OCI-LY1 (cell line): ENCODE measurements at regions not wholly inside any gene's neighbourhood (a gene's known extent, or its start where the extent isn't known, plus 50 kb on each side); places are given as distances from the start of the nearest gene placed in this dataset.

Experiments used
- H2AFZ ChIP-seq: fragments of 200-600 bp; sonication (generic), shearing (Covaris generic); 2 replicates; pipeline ENCODE4 v1.6.0; 2014; ENCODE audit warnings: antibody characterized with exemption, mild to moderate bottlenecking, low read length
- H3F3A ChIP-seq: fragments of 200-600 bp; sonication (generic), shearing (Covaris generic); 2 replicates; pipeline ENCODE4 v1.6.0; 2014; ENCODE audit warnings: mild to moderate bottlenecking, antibody characterized with exemption, low read length, moderate library complexity; ENCODE audit not compliant: insufficient read depth
- H3K27ac ChIP-seq: fragments of 200-600 bp; sonication (generic); 2 replicates; pipeline ENCODE4 v1.5.1; 2014; ENCODE audit warnings: low read length, mixed run types, mild to moderate bottlenecking, low read depth; ENCODE audit not compliant: poor library complexity, severe bottlenecking
- H3K27me3 ChIP-seq: fragments of 200-600 bp; sonication (generic); 2 replicates; pipeline ENCODE4 v1.6.0; 2014; ENCODE audit warnings: antibody characterized with exemption, mild to moderate bottlenecking, low read length, moderate library complexity; ENCODE audit not compliant: insufficient read depth
- H3K36me3 ChIP-seq: fragments of 200-600 bp; sonication (generic); 2 replicates; pipeline ENCODE4 v1.6.1; 2014; ENCODE audit warnings: mild to moderate bottlenecking, antibody characterized with exemption, low read length, moderate library complexity, mixed read lengths; ENCODE audit not compliant: insufficient read depth
- H3K4me1 ChIP-seq: fragments of 200-600 bp; sonication (generic); 2 replicates; pipeline ENCODE4 v1.5.1; 2014; ENCODE audit warnings: mild to moderate bottlenecking, low read length, moderate library complexity; ENCODE audit not compliant: insufficient read depth, severe bottlenecking
- H3K4me2 ChIP-seq: fragments of 200-600 bp; sonication (generic), shearing (Covaris generic); 2 replicates; pipeline ENCODE4 v1.6.1; 2014; ENCODE audit warnings: low read length
- H3K4me3 ChIP-seq: fragments of 200-600 bp; sonication (generic); 2 replicates; pipeline ENCODE4 v1.5.1; 2014; ENCODE audit warnings: low read length, low read depth, mild to moderate bottlenecking, mixed read lengths; ENCODE audit not compliant: poor library complexity, severe bottlenecking
- H3K79me2 ChIP-seq: fragments of 200-600 bp; shearing (Covaris generic); 2 replicates; pipeline ENCODE4 v1.6.1; 2016; ENCODE audit warnings: mixed run types, low read length, mixed read lengths; ENCODE audit not compliant: insufficient read depth
- H3K9ac ChIP-seq: fragments of 200-600 bp; sonication (generic), shearing (Covaris generic); 2 replicates; pipeline ENCODE4 v1.6.1; 2014; ENCODE audit warnings: mild to moderate bottlenecking, low read length, mixed read lengths
- H3K9me2 ChIP-seq: fragments of 200-600 bp; sonication (generic), shearing (Covaris generic); 2 replicates; pipeline ENCODE4 v1.6.1; 2014; ENCODE audit warnings: low read depth, mild to moderate bottlenecking, low read length, mixed read lengths
- H3K9me3 ChIP-seq: fragments of 200-600 bp; shearing (Covaris generic); 2 replicates; pipeline ENCODE4 v1.6.1; 2014; ENCODE audit warnings: low read length, mixed read lengths
- H4K20me1 ChIP-seq: fragments of 200-600 bp; sonication (generic), shearing (Covaris generic); 2 replicates; pipeline ENCODE4 v1.6.0; 2016; ENCODE audit warnings: mild to moderate bottlenecking, low read length; ENCODE audit not compliant: insufficient read depth
- CTCF ChIP-seq: fragments of 200-600 bp; sonication (generic), shearing (Covaris generic); IDR thresholded peaks from 2 replicates; pipeline ENCODE4 v1.5.1; 2017; ENCODE audit warnings: mild to moderate bottlenecking, antibody characterized with exemption, low read length, moderate library complexity, mixed read lengths
- EZH2 ChIP-seq: fragments of 200-600 bp; sonication (generic), shearing (Covaris generic); IDR thresholded peaks from 2 replicates; pipeline ENCODE4 v1.8.0; 2017; ENCODE audit warnings: borderline replicate concordance, mixed run types, mild to moderate bottlenecking, antibody characterized with exemption, low read length, moderate library complexity, mixed read lengths

- H3K4me3 ChIP-seq: no peak overlapping the region
Observed at GRCh38 chr9:80569236-80569635, 997.5 kb downstream of the TLE4 start.

GRCh38 chr9:80561526-80561925 is 989.8 kb downstream of the TLE4 start:
- no peak overlapping the region for H2AFZ ChIP-seq
- H3K27ac ChIP-seq: no peak overlapping the region
- H3K9me2 ChIP-seq: no peaks in the 10 kb centered on the region
- no peaks in the 10 kb centered on the region for H3K9me3 ChIP-seq
- H3K4me3 ChIP-seq: no peak overlapping the region
- TF ChIP-seq EZH2 (no peak), CTCF (no peak)
- no peaks in the 10 kb centered on the region for H3K4me1 ChIP-seq
- no peaks in the 10 kb centered on the region for H3F3A ChIP-seq
- H4K20me1 ChIP-seq: no peaks in the 10 kb centered on the region
- no peaks in the 10 kb centered on the region for H3K36me3 ChIP-seq
- H3K4me2 ChIP-seq: no peak overlapping the region
- H3K9ac ChIP-seq: no peak overlapping the region
- no peaks in the 10 kb centered on the region for H3K27me3 ChIP-seq
- H3K79me2 ChIP-seq: no peaks in the 10 kb centered on the region

More at GRCh38 chr9:80569236-80569635, 997.5 kb downstream of the TLE4 start:
- Histone ChIP-seq H2AFZ (no peak overlapping the region), H3K27me3 (no peaks in the 10 kb centered on the region), H3K4me1 (no peaks in the 10 kb centered on the region), H3K9me2 (no peaks in the 10 kb centered on the region), H3K9me3 (no peaks in the 10 kb centered on the region), H3K4me2 (no peak overlapping the region), H3K9ac (no peak overlapping the region), H3K36me3 (no peaks in the 10 kb centered on the region), H3K79me2 (no peaks in the 10 kb centered on the region), H3F3A (no peaks in the 10 kb centered on the region), H4K20me1 (no peaks in the 10 kb centered on the region), H3K27ac (no peak overlapping the region)
- no peak for TF ChIP-seq CTCF
- no peak for TF ChIP-seq EZH2

GRCh38 chr9:80560976-80561375 is 989.2 kb downstream of the TLE4 start:
- no peaks in the 10 kb centered on the region for H3K27me3 ChIP-seq
- no peak overlapping the region for H3K4me3 ChIP-seq
- TF ChIP-seq EZH2 (no peak), CTCF (no peak)
- H4K20me1 ChIP-seq: no peaks in the 10 kb centered on the region
- H3K27ac ChIP-seq: no peak overlapping the region
- no peaks in the 10 kb centered on the region for H3K4me1 ChIP-seq
- H3K4me2 ChIP-seq: no peak overlapping the region
- no peaks in the 10 kb centered on the region for H3K79me2 ChIP-seq
- no peak overlapping the region for H2AFZ ChIP-seq
- H3K36me3 ChIP-seq: no peaks in the 10 kb centered on the region
- no peaks in the 10 kb centered on the region for H3F3A ChIP-seq
- no peaks in the 10 kb centered on the region for H3K9me2 ChIP-seq
- H3K9me3 ChIP-seq: no peaks in the 10 kb centered on the region
- no peak overlapping the region for H3K9ac ChIP-seq
